ENCODE measurements at regions not wholly inside any gene's neighbourhood (a gene's known extent, or its start where the extent isn't known, plus 50 kb on each side); places are given as distances from the start of the nearest gene placed in this dataset.
"Not testable (repeated sequence)": the region's sequence is repeated elsewhere in the genome, so short reads cannot be mapped to it uniquely, and the experiment has no call there.

GRCh38 chr2:193199322-193199721 lies 1004.6 kb upstream of the TMEFF2 start:
- intact Hi-C loops (cut with DNase I), result no loop called here
- Histone ChIP-seq H3K27me3 (no peaks in the 10 kb centered on the region), H3K4me1 (no peaks in the 10 kb centered on the region), H3K9me3 (peaks cover 0 to 4% of the 10 kb centered on the region in 2 donors), H3K36me3 (no peaks in the 10 kb centered on the region), H3K4me3 (no peak overlapping the region), H3K27ac (no peak overlapping the region)
- ATAC-seq (no peak), DNase-seq (no peak)
- TF ChIP-seq CTCF (IDR thresholded peaks at IDR 0.05), result no peak

GRCh38 chr2:193187816-193188215 lies 993.1 kb upstream of the TMEFF2 start:
- H3K27ac ChIP-seq, result no peak overlapping the region
- DNase-seq, result no peak
- intact Hi-C loops (cut with DNase I), result no loop called here
- no peak for TF ChIP-seq CTCF (IDR thresholded peaks at IDR 0.05)
- no peaks in the 10 kb centered on the region for H3K4me1 ChIP-seq
- H3K36me3 ChIP-seq, result no peaks in the 10 kb centered on the region
- no peaks in the 10 kb centered on the region for H3K9me3 ChIP-seq
- no peaks in the 10 kb centered on the region for H3K27me3 ChIP-seq
- no peak for ATAC-seq
- H3K4me3 ChIP-seq, result no peak overlapping the region

GRCh38 chr2:193170981-193171380 lies 976.2 kb upstream of the TMEFF2 start:
- ATAC-seq; DNase-seq; H3K4me1 ChIP-seq; H3K27me3 ChIP-seq; H3K27ac ChIP-seq; intact Hi-C loops (cut with DNase I); H3K36me3 ChIP-seq; H3K9me3 ChIP-seq; H3K4me3 ChIP-seq: not testable (repeated sequence)

- Histone ChIP-seq H3K27me3 (no peaks in the 10 kb centered on the region), H3K36me3 (no peaks in the 10 kb centered on the region), H3K27ac (no peak overlapping the region), H3K4me1 (no peaks in the 10 kb centered on the region), H3K9me3 (no peaks in the 10 kb centered on the region), H3K4me3 (no peak overlapping the region)
- no peak for ATAC-seq
- no peak for TF ChIP-seq CTCF (IDR thresholded peaks at IDR 0.05)
- DNase-seq, result no peak
- intact Hi-C loops (cut with DNase I), result no loop called here
These were observed 961.7 kb upstream of the TMEFF2 start for GRCh38 chr2:193156480-193156879.

- no peak for TF ChIP-seq CTCF (IDR thresholded peaks at IDR 0.05)
- ATAC-seq (no peak), DNase-seq (no peak)
- Histone ChIP-seq H3K27ac (no peak overlapping the region), H3K36me3 (no peaks in the 10 kb centered on the region), H3K4me3 (no peak overlapping the region), H3K4me1 (no peaks in the 10 kb centered on the region), H3K27me3 (no peaks in the 10 kb centered on the region), H3K9me3 (no peaks in the 10 kb centered on the region)
- intact Hi-C loops (cut with DNase I), result no loop called here
These were observed 959.3 kb upstream of the TMEFF2 start for GRCh38 chr2:193154076-193154475.

- Histone ChIP-seq H3K9me3 (no peaks in the 10 kb centered on the region), H3K4me1 (no peaks in the 10 kb centered on the region), H3K36me3 (no peaks in the 10 kb centered on the region), H3K27ac (no peak overlapping the region), H3K27me3 (no peaks in the 10 kb centered on the region), H3K4me3 (no peak overlapping the region)
- intact Hi-C loops (cut with DNase I), result no loop called here
- no peak for TF ChIP-seq CTCF (IDR thresholded peaks at IDR 0.05)
- ATAC-seq (no peak), DNase-seq (no peak)
These were observed 958.8 kb upstream of the TMEFF2 start for GRCh38 chr2:193153576-193153975.

GRCh38 chr2:193142467-193142866 lies 947.7 kb upstream of the TMEFF2 start:
- H3K4me3 ChIP-seq; H3K36me3 ChIP-seq; H3K4me1 ChIP-seq; intact Hi-C loops (cut with DNase I); H3K9me3 ChIP-seq; H3K27ac ChIP-seq; ATAC-seq; H3K27me3 ChIP-seq: not testable (repeated sequence)
- peak in 1 of 4 donors; percentile 35 for DNase-seq

Data from left lung (tissue), 4 donors.